ENCODE measurements at regions not wholly inside any gene's neighbourhood (a gene's known extent, or its start where the extent isn't known, plus 50 kb on each side); places are given as distances from the start of the nearest gene placed in this dataset.
A peak's percentile ranks its signal among the peaks of the same experiment; 100 is the strongest.

- Histone ChIP-seq H3K36me3 (no peaks in the 10 kb centered on the region), H3K4me3 (no peak overlapping the region), H3K9me3 (no peaks in the 10 kb centered on the region), H3K27me3 (no peaks in the 10 kb centered on the region), H3K27ac (peak overlapping the region in 1 of 4 donors; percentile 39), H3K4me1 (peaks cover 0 to 21% (median 8%) of the 10 kb centered on the region in 4 donors)
- TF ChIP-seq POLR2AphosphoS5 (IDR thresholded peaks at IDR 0.05): no peak
- no peak for TF ChIP-seq CTCF (IDR thresholded peaks at IDR 0.05)
- TF ChIP-seq POLR2A (IDR thresholded peaks at IDR 0.05): no peak
- no peak for TF ChIP-seq EP300 (IDR thresholded peaks at IDR 0.05; ENCODE audit: low read depth)
- 58 to 72% methylated on average over 2 of the region's 2 CpGs for WGBS, 2 donors (ENCODE audit: low coverage in 1 of 2)
- intact Hi-C loops (cut with DNase I; ENCODE audit: low total_unique reads) (no loop called here), in situ Hi-C loops (cut with MboI; ENCODE audit: low pct_ligation_motif_present in 1 of 4, low pct_unique_long_range_greater_than_20kb in 1 of 4, low sequenced_read_pairs in 3 of 4) (no loop called here)
- DNase-seq: no peak
Observed at GRCh38 chr15:39435244-39435643, 145.6 kb upstream of the THBS1 start.

DNA sequence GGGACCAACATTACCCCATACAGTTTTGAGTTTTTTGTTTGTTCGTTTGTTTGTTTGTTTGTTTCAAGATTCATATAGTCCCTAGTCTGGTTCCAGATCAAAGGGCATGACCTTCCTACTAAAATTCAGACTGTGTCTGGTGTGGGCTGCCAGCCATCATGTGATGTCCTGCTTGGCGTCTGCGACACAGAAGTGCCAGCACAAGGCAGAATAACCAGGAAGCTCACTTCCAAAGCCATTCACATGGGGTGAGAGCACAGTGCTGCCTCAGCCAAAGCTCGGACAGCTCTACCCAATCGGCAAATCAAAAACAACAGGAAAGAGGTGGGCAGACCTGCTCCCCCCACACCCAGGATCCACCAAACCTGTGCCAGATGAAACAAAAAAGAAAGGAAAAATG, 142.6 kb upstream of the THBS1 start:
- intact Hi-C loops (cut with DNase I; ENCODE audit: low total_unique reads) (no loop called here), in situ Hi-C loops (cut with MboI; ENCODE audit: low pct_ligation_motif_present in 1 of 4, low pct_unique_long_range_greater_than_20kb in 1 of 4, low sequenced_read_pairs in 3 of 4) (no loop called here)
- H3K27ac ChIP-seq: no peak overlapping the region
- TF ChIP-seq CTCF (IDR thresholded peaks at IDR 0.05) (no peak), POLR2A (IDR thresholded peaks at IDR 0.05) (no peak), POLR2AphosphoS5 (IDR thresholded peaks at IDR 0.05) (no peak), EP300 (IDR thresholded peaks at IDR 0.05; ENCODE audit: low read depth) (no peak)
- no peaks in the 10 kb centered on the region for H3K36me3 ChIP-seq
- H3K4me1 ChIP-seq: peaks cover 0 to 14% (median 4%) of the 10 kb centered on the region in 4 donors
- no peak overlapping the region for H3K4me3 ChIP-seq
- WGBS, 2 donors (ENCODE audit: low coverage in 1 of 2): 33 to 57% methylated on average over 3 to 5 of the region's 5 CpGs
- no peaks in the 10 kb centered on the region for H3K9me3 ChIP-seq
- no peak for DNase-seq
- H3K27me3 ChIP-seq: no peaks in the 10 kb centered on the region

GRCh38 chr15:39438799-39439592, 141.9 kb upstream of the THBS1 start:
- Histone ChIP-seq H3K9me3 (no peaks in the 10 kb centered on the region), H3K36me3 (no peaks in the 10 kb centered on the region), H3K27ac (no peak overlapping the region), H3K4me1 (peaks cover 0 to 12% (median under 1%) of the 10 kb centered on the region in 4 donors), H3K27me3 (no peaks in the 10 kb centered on the region), H3K4me3 (no peak overlapping the region)
- 81 to 95% methylated on average over 4 to 9 of the region's 9 CpGs for WGBS, 2 donors (ENCODE audit: low coverage in 1 of 2)
- TF ChIP-seq CTCF (IDR thresholded peaks at IDR 0.05): no peak
- TF ChIP-seq POLR2A (IDR thresholded peaks at IDR 0.05): no peak
- TF ChIP-seq EP300 (IDR thresholded peaks at IDR 0.05; ENCODE audit: low read depth): no peak
- TF ChIP-seq POLR2AphosphoS5 (IDR thresholded peaks at IDR 0.05): no peak
- DNase-seq: no peak
- in situ Hi-C loops (cut with MboI; ENCODE audit: low pct_ligation_motif_present in 1 of 4, low pct_unique_long_range_greater_than_20kb in 1 of 4, low sequenced_read_pairs in 3 of 4) (no loop called here), intact Hi-C loops (cut with DNase I; ENCODE audit: low total_unique reads) (no loop called here)

DNA sequence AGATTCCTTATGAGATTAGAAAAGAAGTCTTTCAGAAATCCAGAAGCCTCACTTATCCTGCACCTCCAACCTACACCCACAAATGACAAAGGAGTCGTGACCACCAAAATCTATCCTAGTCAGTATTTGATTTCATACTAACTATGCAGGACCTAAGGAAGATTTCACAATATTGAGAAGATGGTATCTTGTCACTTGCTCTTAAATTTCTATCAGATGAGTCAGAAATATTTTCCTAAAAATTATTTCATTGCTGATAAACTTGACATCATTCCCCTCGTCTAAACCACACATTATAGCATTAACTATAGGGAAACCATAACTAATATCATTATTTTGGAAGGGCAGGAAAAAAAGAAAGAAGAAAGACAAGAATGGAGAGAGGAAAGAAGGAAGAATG, 138.0 kb upstream of the THBS1 start:
- WGBS, 2 donors (ENCODE audit: low coverage in 1 of 2): 80 to 83% methylated on average over 2 of the region's 2 CpGs
- intact Hi-C loops (cut with DNase I; ENCODE audit: low total_unique reads) (no loop called here), in situ Hi-C loops (cut with MboI; ENCODE audit: low pct_ligation_motif_present in 1 of 4, low pct_unique_long_range_greater_than_20kb in 1 of 4, low sequenced_read_pairs in 3 of 4) (no loop called here)
- Histone ChIP-seq H3K4me3 (no peak overlapping the region), H3K27ac (no peak overlapping the region), H3K36me3 (no peaks in the 10 kb centered on the region), H3K9me3 (no peaks in the 10 kb centered on the region), H3K4me1 (no peaks in the 10 kb centered on the region), H3K27me3 (no peaks in the 10 kb centered on the region)
- no peak for DNase-seq
- TF ChIP-seq EP300 (IDR thresholded peaks at IDR 0.05; ENCODE audit: low read depth) (no peak), POLR2AphosphoS5 (IDR thresholded peaks at IDR 0.05) (no peak), CTCF (IDR thresholded peaks at IDR 0.05) (no peak), POLR2A (IDR thresholded peaks at IDR 0.05) (no peak)

All from transverse colon (tissue), 4 donors.